ENCODE measurements at regions not wholly inside any gene's neighbourhood (a gene's known extent, or its start where the extent isn't known, plus 50 kb on each side); places are given as distances from the start of the nearest gene placed in this dataset.

DNA sequence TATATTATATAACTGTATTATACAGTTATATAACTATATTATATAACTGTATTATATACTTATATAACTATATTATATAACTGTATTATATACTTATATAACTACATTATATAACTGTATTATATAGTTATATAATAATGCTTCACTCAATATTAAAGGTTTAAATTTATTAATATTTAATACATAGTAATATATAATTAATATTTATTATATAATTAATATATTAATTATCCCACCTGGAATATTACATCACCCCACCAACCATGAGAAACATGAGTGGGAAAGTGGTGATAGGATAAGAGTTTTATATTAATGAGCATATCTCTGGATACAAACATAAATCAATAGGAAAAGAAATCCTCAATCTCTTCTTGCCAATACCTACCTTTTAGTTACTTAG is 487.1 kb upstream of the LRRTM4 start:
- DNase-seq (ENCODE audit: insufficient read length, low spot score, missing footprints), result no peak
- H3K4me2 ChIP-seq (ENCODE audit: insufficient read depth, low read length), result no peak overlapping the region
- no peaks in the 10 kb centered on the region for H3K36me3 ChIP-seq (ENCODE audit: insufficient read depth, low read length)
- TF ChIP-seq, protein P1, sequence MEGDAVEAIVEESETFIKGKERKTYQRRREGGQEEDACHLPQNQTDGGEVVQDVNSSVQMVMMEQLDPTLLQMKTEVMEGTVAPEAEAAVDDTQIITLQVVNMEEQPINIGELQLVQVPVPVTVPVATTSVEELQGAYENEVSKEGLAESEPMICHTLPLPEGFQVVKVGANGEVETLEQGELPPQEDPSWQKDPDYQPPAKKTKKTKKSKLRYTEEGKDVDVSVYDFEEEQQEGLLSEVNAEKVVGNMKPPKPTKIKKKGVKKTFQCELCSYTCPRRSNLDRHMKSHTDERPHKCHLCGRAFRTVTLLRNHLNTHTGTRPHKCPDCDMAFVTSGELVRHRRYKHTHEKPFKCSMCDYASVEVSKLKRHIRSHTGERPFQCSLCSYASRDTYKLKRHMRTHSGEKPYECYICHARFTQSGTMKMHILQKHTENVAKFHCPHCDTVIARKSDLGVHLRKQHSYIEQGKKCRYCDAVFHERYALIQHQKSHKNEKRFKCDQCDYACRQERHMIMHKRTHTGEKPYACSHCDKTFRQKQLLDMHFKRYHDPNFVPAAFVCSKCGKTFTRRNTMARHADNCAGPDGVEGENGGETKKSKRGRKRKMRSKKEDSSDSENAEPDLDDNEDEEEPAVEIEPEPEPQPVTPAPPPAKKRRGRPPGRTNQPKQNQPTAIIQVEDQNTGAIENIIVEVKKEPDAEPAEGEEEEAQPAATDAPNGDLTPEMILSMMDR (IDR thresholded peaks at IDR 0.05; ENCODE audit: extremely low read depth, low read depth, low read length), result no peak
- H3K27ac ChIP-seq (ENCODE audit: low read depth, low read length), result no peak overlapping the region
- no peaks in the 10 kb centered on the region for H3K4me1 ChIP-seq (ENCODE audit: insufficient read depth, low read length)
- H3K27me3 ChIP-seq (ENCODE audit: insufficient read depth, low read length), result no peaks in the 10 kb centered on the region
- no peak overlapping the region for H2AFZ ChIP-seq (ENCODE audit: low read length)
- no peaks in the 10 kb centered on the region for H3K79me2 ChIP-seq (ENCODE audit: insufficient read depth, low read length)
- no peaks in the 10 kb centered on the region for H4K20me1 ChIP-seq (ENCODE audit: insufficient read depth, low read length)
- no peak overlapping the region for H3K4me3 ChIP-seq (ENCODE audit: insufficient read depth, low read length)
- H3K9me3 ChIP-seq (ENCODE audit: low read depth, low read length), result peaks cover 3% of the 10 kb centered on the region

DNA sequence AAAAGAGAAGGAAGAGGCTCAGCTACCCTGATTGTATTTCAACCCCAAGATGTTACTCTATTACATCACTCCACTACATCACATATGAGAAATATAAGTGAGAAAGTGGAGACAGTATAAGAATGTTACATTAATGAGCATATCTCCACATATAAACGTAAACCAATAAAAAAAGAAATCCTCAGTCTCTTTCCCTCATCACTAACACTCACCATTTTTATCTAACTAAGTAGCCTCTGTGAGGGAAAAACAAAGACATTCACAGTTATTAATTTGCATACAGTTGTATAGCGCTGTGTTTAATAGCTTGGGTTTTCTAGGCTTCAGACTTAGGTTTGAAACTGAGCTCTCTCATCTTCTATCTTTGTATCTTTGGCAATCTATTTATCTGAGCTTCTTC is 489.1 kb upstream of the LRRTM4 start:
- Histone ChIP-seq H4K20me1 (ENCODE audit: insufficient read depth, low read length) (no peaks in the 10 kb centered on the region), H3K4me1 (ENCODE audit: insufficient read depth, low read length) (no peaks in the 10 kb centered on the region), H3K36me3 (ENCODE audit: insufficient read depth, low read length) (no peaks in the 10 kb centered on the region), H3K27me3 (ENCODE audit: insufficient read depth, low read length) (no peaks in the 10 kb centered on the region), H3K27ac (ENCODE audit: low read depth, low read length) (no peak overlapping the region), H3K79me2 (ENCODE audit: insufficient read depth, low read length) (no peaks in the 10 kb centered on the region), H3K9me3 (ENCODE audit: low read depth, low read length) (peaks cover under 1% of the 10 kb centered on the region), H3K4me2 (ENCODE audit: insufficient read depth, low read length) (no peak overlapping the region), H2AFZ (ENCODE audit: low read length) (no peak overlapping the region), H3K4me3 (ENCODE audit: insufficient read depth, low read length) (no peak overlapping the region)
- DNase-seq (ENCODE audit: insufficient read length, low spot score, missing footprints), result no peak
- TF ChIP-seq, protein P1 (IDR thresholded peaks at IDR 0.05; ENCODE audit: extremely low read depth, low read depth, low read length), result no peak

- H3K79me2 ChIP-seq (ENCODE audit: insufficient read depth, low read length), result no peaks in the 10 kb centered on the region
- H3K27ac ChIP-seq (ENCODE audit: low read depth, low read length), result no peak overlapping the region
- TF ChIP-seq, protein P1 (IDR thresholded peaks at IDR 0.05; ENCODE audit: extremely low read depth, low read depth, low read length), result no peak
- no peak for DNase-seq (ENCODE audit: insufficient read length, low spot score, missing footprints)
- H3K27me3 ChIP-seq (ENCODE audit: insufficient read depth, low read length), result no peaks in the 10 kb centered on the region
- no peak overlapping the region for H3K4me2 ChIP-seq (ENCODE audit: insufficient read depth, low read length)
- H4K20me1 ChIP-seq (ENCODE audit: insufficient read depth, low read length), result no peaks in the 10 kb centered on the region
- no peak overlapping the region for H2AFZ ChIP-seq (ENCODE audit: low read length)
- H3K4me1 ChIP-seq (ENCODE audit: insufficient read depth, low read length), result no peaks in the 10 kb centered on the region
- H3K4me3 ChIP-seq (ENCODE audit: insufficient read depth, low read length), result no peak overlapping the region
- H3K9me3 ChIP-seq (ENCODE audit: low read depth, low read length), result peaks cover 6% of the 10 kb centered on the region
- H3K36me3 ChIP-seq (ENCODE audit: insufficient read depth, low read length), result no peaks in the 10 kb centered on the region
Observed at GRCh38 chr2:78020491-78020890, 498.3 kb upstream of the LRRTM4 start.

DNA sequence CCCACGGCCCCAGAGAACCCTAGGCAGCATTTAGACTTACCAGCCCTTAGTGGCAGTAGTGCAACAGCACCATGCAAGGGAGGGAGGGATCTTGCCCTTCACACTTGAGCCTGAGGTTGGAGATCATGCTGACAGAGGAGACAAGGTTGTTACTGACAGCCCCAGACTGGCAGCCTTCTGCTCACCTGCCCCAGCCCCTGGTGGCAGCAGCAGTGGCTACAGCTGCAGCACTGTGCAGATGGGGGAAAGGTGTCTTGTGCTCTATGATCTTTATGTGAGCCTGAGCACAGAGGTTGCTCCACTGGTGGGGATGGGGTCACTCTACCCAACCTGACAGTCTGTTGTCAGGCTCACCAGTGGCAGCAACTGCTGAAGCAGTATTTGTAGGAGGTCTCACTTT is 501.2 kb upstream of the LRRTM4 start:
- TF ChIP-seq, protein P1 (IDR thresholded peaks at IDR 0.05; ENCODE audit: extremely low read depth, low read depth, low read length), result no peak
- H3K79me2 ChIP-seq (ENCODE audit: insufficient read depth, low read length), result no peaks in the 10 kb centered on the region
- DNase-seq (ENCODE audit: insufficient read length, low spot score, missing footprints), result no peak
- peaks cover under 1% of the 10 kb centered on the region for H3K9me3 ChIP-seq (ENCODE audit: low read depth, low read length)
- no peaks in the 10 kb centered on the region for H3K27me3 ChIP-seq (ENCODE audit: insufficient read depth, low read length)
- no peak overlapping the region for H3K4me2 ChIP-seq (ENCODE audit: insufficient read depth, low read length)
- no peaks in the 10 kb centered on the region for H3K4me1 ChIP-seq (ENCODE audit: insufficient read depth, low read length)
- H4K20me1 ChIP-seq (ENCODE audit: insufficient read depth, low read length), result no peaks in the 10 kb centered on the region
- H3K36me3 ChIP-seq (ENCODE audit: insufficient read depth, low read length), result no peaks in the 10 kb centered on the region
- no peak overlapping the region for H3K4me3 ChIP-seq (ENCODE audit: insufficient read depth, low read length)
- H2AFZ ChIP-seq (ENCODE audit: low read length), result no peak overlapping the region
- no peak overlapping the region for H3K27ac ChIP-seq (ENCODE audit: low read depth, low read length)
